H1 (cell line): ENCODE measurements at regions not wholly inside any gene's neighbourhood (a gene's known extent, or its start where the extent isn't known, plus 50 kb on each side); places are given as distances from the start of the nearest gene placed in this dataset.

ENCODE experiments used
- BRCA1 ChIP-seq: IDR thresholded peaks from 2 replicates; pipeline ENCODE4 v1.6.1; 2012; ENCODE audit warnings: low read depth, low read length, improper control_type of control experiment
- EZH2 ChIP-seq: fragments of 200-600 bp; sonication (generic); IDR thresholded peaks from 2 replicates; pipeline ENCODE4 v1.7.1; 2012; ENCODE audit warnings: low read depth, mild to moderate bottlenecking, moderate library complexity, low read length, inconsistent platforms; ENCODE audit not compliant: severe bottlenecking
- KDM4A ChIP-seq: IDR thresholded peaks from one replicate; pipeline ENCODE4 v1.7.1; 2012; ENCODE audit warnings: low read depth, mild to moderate bottlenecking, moderate library complexity, low read length, inconsistent platforms; ENCODE audit not compliant: severe bottlenecking
- POLR2A ChIP-seq, 2 experiments: IDR thresholded peaks; 1 replicate in 1 of 2; 2 replicates in 1 of 2; pipeline ENCODE4 v1.6.1; 2011; ENCODE audit warnings: low read depth in 2 of 2, low read length in 2 of 2, mild to moderate bottlenecking in 2 of 2; ENCODE audit errors: control extremely low read depth in 1 of 2
- POLR2AphosphoS5 ChIP-seq: IDR thresholded peaks from 2 replicates; pipeline ENCODE4 v1.6.1; 2011; ENCODE audit warnings: low read depth, low read length
- SP1 ChIP-seq: IDR thresholded peaks from 2 replicates; pipeline ENCODE4 v1.6.1; 2011; ENCODE audit warnings: low read depth, low read length
- YY1 ChIP-seq: IDR thresholded peaks from 2 replicates; pipeline ENCODE4 v1.6.1; 2011; ENCODE audit warnings: low read depth, mild to moderate bottlenecking, low read length
- TF ChIP-seq, protein P1 (sequence below), 3 experiments: IDR thresholded peaks; 1 replicate in 2 of 3; 2 replicates in 1 of 3; pipeline versions ENCODE4 v1.5.1 to v1.6.1; 2011; ENCODE audit warnings: low read length in 3 of 3, mild to moderate bottlenecking in 3 of 3, inconsistent platforms in 2 of 3, low read depth in 1 of 3, moderate library complexity in 1 of 3; ENCODE audit not compliant: insufficient read depth in 1 of 3; ENCODE audit errors: control extremely low read depth in 1 of 3

- no peak for TF ChIP-seq KDM4A
- no peak for TF ChIP-seq POLR2AphosphoS5
- TF ChIP-seq POLR2A (IDR thresholded peaks at IDR 0.05; ENCODE audit: control extremely low read depth in 1 of 2, low read depth in 2 of 2, low read length in 2 of 2) = no peak
- TF ChIP-seq SP1 = no peak
- TF ChIP-seq YY1 = no peak
- TF ChIP-seq, protein P1, sequence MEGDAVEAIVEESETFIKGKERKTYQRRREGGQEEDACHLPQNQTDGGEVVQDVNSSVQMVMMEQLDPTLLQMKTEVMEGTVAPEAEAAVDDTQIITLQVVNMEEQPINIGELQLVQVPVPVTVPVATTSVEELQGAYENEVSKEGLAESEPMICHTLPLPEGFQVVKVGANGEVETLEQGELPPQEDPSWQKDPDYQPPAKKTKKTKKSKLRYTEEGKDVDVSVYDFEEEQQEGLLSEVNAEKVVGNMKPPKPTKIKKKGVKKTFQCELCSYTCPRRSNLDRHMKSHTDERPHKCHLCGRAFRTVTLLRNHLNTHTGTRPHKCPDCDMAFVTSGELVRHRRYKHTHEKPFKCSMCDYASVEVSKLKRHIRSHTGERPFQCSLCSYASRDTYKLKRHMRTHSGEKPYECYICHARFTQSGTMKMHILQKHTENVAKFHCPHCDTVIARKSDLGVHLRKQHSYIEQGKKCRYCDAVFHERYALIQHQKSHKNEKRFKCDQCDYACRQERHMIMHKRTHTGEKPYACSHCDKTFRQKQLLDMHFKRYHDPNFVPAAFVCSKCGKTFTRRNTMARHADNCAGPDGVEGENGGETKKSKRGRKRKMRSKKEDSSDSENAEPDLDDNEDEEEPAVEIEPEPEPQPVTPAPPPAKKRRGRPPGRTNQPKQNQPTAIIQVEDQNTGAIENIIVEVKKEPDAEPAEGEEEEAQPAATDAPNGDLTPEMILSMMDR (IDR thresholded peaks at IDR 0.05; ENCODE audit: control extremely low read depth in 1 of 3, insufficient read depth in 1 of 3, low read depth in 1 of 3, low read length in 3 of 3) = no peak
- TF ChIP-seq BRCA1 = no peak
- TF ChIP-seq EZH2 = no peak
Measured at GRCh38 chr21:9763306-9763705, 758.1 kb upstream of the TPTE start.
